OCI-LY7 (cell line): ENCODE measurements at regions not wholly inside any gene's neighbourhood (a gene's known extent, or its start where the extent isn't known, plus 50 kb on each side); places are given as distances from the start of the nearest gene placed in this dataset.

Experiments used
- EZH2phosphoT487 ChIP-seq: fragments of 200-600 bp; sonication (generic); IDR thresholded peaks from 2 replicates; pipeline ENCODE4 v1.6.1; 2018; ENCODE audit warnings: low read depth, borderline replicate concordance, mild to moderate bottlenecking, mixed run types, antibody characterized with exemption, low read length, moderate library complexity, mixed read lengths
- TF ChIP-seq, protein P1 (sequence below): fragments of 200-600 bp; sonication (generic); conservative IDR thresholded peaks from 2 replicates; pipeline ENCODE4 v1.5.1; 2014; ENCODE audit warnings: mild to moderate bottlenecking, antibody characterized with exemption, low read length, moderate library complexity, mixed read lengths

DNA sequence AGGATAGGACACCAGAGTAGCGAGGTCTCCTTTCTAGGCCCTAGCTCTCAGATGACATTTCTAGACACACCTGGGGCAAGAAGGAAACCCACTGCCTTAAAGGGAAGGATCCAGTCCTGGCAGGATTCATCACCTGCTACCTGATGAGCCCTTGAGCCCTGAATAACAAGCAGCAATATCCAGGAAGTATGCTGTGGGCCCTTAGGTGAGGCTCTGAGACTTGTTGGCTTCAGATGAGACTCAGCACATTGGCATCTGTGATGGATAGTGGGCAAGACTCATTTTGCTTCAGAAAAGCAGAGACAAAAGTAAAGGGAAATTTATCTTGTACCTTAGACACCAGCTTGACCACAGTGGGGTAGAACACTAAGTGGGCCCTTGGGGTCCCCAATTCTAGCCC, 238.4 kb upstream of the MEOX2 start:
- TF ChIP-seq, protein P1, sequence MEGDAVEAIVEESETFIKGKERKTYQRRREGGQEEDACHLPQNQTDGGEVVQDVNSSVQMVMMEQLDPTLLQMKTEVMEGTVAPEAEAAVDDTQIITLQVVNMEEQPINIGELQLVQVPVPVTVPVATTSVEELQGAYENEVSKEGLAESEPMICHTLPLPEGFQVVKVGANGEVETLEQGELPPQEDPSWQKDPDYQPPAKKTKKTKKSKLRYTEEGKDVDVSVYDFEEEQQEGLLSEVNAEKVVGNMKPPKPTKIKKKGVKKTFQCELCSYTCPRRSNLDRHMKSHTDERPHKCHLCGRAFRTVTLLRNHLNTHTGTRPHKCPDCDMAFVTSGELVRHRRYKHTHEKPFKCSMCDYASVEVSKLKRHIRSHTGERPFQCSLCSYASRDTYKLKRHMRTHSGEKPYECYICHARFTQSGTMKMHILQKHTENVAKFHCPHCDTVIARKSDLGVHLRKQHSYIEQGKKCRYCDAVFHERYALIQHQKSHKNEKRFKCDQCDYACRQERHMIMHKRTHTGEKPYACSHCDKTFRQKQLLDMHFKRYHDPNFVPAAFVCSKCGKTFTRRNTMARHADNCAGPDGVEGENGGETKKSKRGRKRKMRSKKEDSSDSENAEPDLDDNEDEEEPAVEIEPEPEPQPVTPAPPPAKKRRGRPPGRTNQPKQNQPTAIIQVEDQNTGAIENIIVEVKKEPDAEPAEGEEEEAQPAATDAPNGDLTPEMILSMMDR: no peak
- TF ChIP-seq EZH2phosphoT487: no peak
